NCI-H146 (cell line): ENCODE measurements at regions not wholly inside any gene's neighbourhood (a gene's known extent, or its start where the extent isn't known, plus 50 kb on each side); places are given as distances from the start of the nearest gene placed in this dataset.

Experiments used
- DNase-seq: peaks from one replicate; lab custom pipeline; 2025; lab: John Stamatoyannopoulos, UW

GRCh38 chr2:223107825-223108224 lies 55.8 kb downstream of the KCNE4 start:
- DNase-seq: no peak

- DNase-seq: no peak
These were observed 56.5 kb downstream of the KCNE4 start for GRCh38 chr2:223108351-223109050.

GRCh38 chr2:223109341-223109740 lies 57.4 kb downstream of the KCNE4 start:
- DNase-seq: no peak

GRCh38 chr2:223113161-223113560 lies 61.2 kb downstream of the KCNE4 start:
- no peak for DNase-seq

GRCh38 chr2:223114170-223114569 lies 62.2 kb downstream of the KCNE4 start:
- no peak for DNase-seq

- DNase-seq: no peak
These were observed 62.9 kb downstream of the KCNE4 start for GRCh38 chr2:223114917-223115316.

- DNase-seq: no peak
These were observed 65.5 kb downstream of the KCNE4 start for GRCh38 chr2:223117533-223117932.

GRCh38 chr2:223121283-223121682 lies 69.3 kb downstream of the KCNE4 start:
- no peak for DNase-seq

- DNase-seq: peak; percentile 3
These were observed 70.8 kb downstream of the KCNE4 start for GRCh38 chr2:223122781-223123180.

GRCh38 chr2:223123855-223124610 lies 72.0 kb downstream of the KCNE4 start:
- DNase-seq: no peak

- DNase-seq: no peak
These were observed 89.6 kb downstream of the KCNE4 start for GRCh38 chr2:223141606-223142005.

- no peak for DNase-seq
These were observed 90.1 kb downstream of the KCNE4 start for GRCh38 chr2:223142118-223142517.

- no peak for DNase-seq
These were observed 95.4 kb downstream of the KCNE4 start for GRCh38 chr2:223147431-223147830.

- no peak for DNase-seq
These were observed 96.5 kb downstream of the KCNE4 start for GRCh38 chr2:223148516-223148915.

- DNase-seq: no peak
These were observed 104.0 kb downstream of the KCNE4 start for GRCh38 chr2:223155956-223156355.

GRCh38 chr2:223161873-223162458 lies 110.0 kb downstream of the KCNE4 start:
- no peak for DNase-seq

- DNase-seq: no peak
These were observed 113.6 kb downstream of the KCNE4 start for GRCh38 chr2:223165423-223166214.

- DNase-seq: no peak
These were observed 114.2 kb downstream of the KCNE4 start for GRCh38 chr2:223166215-223166493.

- no peak for DNase-seq
These were observed 115.1 kb downstream of the KCNE4 start for GRCh38 chr2:223166983-223167650.

- DNase-seq: no peak
These were observed 118.0 kb downstream of the KCNE4 start for GRCh38 chr2:223169830-223170605.

- no peak for DNase-seq
These were observed 125.0 kb downstream of the KCNE4 start for GRCh38 chr2:223176970-223177369.
